ENCODE measurements at regions not wholly inside any gene's neighbourhood (a gene's known extent, or its start where the extent isn't known, plus 50 kb on each side); places are given as distances from the start of the nearest gene placed in this dataset.
A peak's percentile ranks its signal among the peaks of the same experiment; 100 is the strongest.
"Not testable (repeated sequence)": the region's sequence is repeated elsewhere in the genome, so short reads cannot be mapped to it uniquely, and the experiment has no call there.

DNA sequence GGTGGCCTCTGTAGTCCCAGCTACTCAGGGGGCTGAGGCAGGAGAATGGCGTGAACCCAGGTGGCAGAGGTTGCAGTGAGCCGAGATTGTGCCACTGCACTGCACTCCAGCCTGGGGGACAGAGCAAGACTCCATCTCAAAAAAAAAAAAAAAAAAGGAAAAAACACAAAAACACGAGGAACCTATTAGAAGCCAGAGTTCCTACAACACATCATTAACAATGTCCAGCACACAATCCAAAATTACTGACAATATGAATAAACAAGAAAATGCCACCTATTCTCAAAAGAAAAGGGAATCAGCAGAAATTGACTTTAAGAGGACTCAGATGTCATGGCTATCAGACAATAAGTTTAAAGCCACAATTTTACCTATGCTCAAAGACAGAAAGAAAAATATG, 57.3 kb upstream of the HS3ST3A1 start:
- not testable (repeated sequence) for DNase-seq (ENCODE audit: low spot score)

- DNase-seq (ENCODE audit: low spot score) = no peak
These were observed 64.3 kb upstream of the HS3ST3A1 start for GRCh38 chr17:13665872-13666635.

- no peak for DNase-seq (ENCODE audit: low spot score)
These were observed 69.6 kb upstream of the HS3ST3A1 start for GRCh38 chr17:13671341-13671740.

GRCh38 chr17:13671771-13672170, 70.0 kb upstream of the HS3ST3A1 start:
- peak; percentile 43 for DNase-seq (ENCODE audit: low spot score)

- no peak for DNase-seq (ENCODE audit: low spot score)
These were observed 76.6 kb upstream of the HS3ST3A1 start for GRCh38 chr17:13678361-13678760.

- no peak for DNase-seq (ENCODE audit: low spot score)
These were observed 77.1 kb upstream of the HS3ST3A1 start for GRCh38 chr17:13678841-13679240.

DNA sequence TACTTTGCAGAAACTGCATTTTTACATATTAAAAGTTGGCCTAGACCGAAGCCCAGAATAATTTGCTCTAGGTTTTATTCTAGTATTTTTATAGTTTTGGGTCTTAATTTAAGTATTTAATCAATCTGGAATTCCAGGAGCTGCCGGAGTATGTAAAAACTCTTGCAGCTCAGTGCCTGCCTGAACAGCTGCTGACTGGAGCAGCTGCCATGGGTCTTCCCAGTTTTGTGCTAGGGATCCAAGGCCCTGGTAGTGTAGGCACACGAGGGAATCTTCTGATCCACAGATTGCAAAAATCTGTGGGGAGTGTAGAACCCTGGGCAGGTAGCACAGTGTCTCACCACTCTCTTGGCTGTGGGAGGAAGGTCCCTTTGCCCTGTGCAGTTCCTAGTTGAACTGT, 87.0 kb upstream of the HS3ST3A1 start:
- DNase-seq (ENCODE audit: low spot score) = no peak

GRCh38 chr17:13690806-13691205, 89.1 kb upstream of the HS3ST3A1 start:
- no peak for DNase-seq (ENCODE audit: low spot score)

DNA sequence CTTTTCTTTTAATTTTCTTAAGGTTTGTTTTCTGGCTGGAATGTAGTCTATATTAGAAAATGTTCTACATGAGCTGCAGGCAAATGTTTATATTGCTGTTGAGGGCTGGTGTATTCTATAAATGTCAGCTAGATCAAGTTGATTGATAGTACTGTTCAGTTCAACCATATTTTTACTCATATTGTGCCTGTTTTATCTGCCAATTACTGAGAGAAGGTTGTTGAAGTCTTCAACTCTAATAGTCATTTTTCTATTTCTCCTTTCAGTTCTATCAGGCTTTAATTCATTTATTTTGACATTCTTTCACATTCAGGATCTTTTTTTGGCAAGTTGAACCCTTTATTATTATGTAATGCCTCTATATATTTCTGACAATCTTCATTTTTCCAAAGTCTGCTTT, 93.2 kb upstream of the HS3ST3A1 start:
- no peak for DNase-seq (ENCODE audit: low spot score)

DNA sequence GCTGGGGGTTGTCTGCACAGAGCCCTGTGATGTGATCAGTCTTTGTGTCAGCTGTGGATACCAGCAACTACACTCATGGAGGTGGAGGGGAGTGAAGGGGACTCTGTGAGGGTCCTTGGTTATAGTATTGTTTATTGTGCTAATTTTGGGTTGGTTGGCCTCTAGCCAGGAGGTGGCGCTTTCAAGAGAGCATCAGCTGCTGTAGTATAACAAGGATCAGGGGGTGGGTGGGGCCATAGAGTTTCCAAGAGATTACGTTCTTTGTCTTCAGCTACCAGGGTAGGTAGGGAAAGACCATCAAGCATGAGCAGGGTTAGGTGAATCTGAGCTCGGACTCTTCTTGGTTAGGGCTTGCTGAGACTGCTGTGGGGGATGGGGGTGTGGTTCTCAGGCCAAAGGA, 97.1 kb upstream of the HS3ST3A1 start:
- DNase-seq (ENCODE audit: low spot score) = no peak

DNA sequence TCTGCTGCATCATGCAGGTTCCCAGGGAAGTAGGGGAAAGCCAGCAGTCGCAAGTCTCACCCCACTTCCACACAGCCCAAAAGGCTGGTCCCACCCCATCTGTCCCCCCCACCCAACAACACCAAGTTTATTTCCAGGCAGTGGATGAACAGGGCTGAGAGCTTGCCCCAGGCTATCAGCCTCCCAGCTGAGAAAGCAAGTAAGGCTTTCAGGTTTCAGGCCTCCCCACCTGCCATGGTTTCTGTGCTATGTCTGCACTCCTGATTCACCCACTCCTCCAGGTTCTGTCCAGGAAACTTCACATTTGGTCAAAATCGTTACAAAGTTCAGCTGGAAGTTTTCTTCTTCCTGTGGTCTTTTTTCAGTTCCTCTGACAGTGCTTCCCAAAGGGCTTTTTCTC, 97.5 kb upstream of the HS3ST3A1 start:
- no peak for DNase-seq (ENCODE audit: low spot score)

- peak; percentile 41 for DNase-seq (ENCODE audit: low spot score)
These were observed 100.5 kb upstream of the HS3ST3A1 start for GRCh38 chr17:13702266-13702665.

DNA sequence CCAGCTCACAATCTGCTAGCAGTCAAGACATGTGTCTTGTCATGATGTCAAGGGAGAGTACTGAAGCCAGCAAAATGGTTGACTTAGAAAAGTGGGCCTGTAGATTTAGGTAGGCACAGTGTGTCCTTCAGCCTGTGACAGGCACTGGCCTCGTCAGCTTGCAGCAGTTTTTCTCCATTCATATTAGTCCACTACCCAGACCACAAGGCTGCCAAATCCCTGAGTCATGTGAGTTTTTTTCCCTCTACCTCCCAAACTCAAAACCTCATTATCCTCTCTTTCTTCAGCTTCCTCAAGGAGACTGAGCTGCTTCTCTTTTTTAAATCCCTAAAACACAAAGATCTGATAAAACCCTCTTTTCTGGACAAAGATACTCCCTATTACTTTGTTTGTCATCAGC, 102.6 kb upstream of the HS3ST3A1 start:
- peak; percentile 28 for DNase-seq (ENCODE audit: low spot score)

GRCh38 chr17:13705221-13705620, 103.5 kb upstream of the HS3ST3A1 start:
- no peak for DNase-seq (ENCODE audit: low spot score)

GRCh38 chr17:13721705-13722104, 120.0 kb upstream of the HS3ST3A1 start:
- no peak for DNase-seq (ENCODE audit: low spot score)

DNA sequence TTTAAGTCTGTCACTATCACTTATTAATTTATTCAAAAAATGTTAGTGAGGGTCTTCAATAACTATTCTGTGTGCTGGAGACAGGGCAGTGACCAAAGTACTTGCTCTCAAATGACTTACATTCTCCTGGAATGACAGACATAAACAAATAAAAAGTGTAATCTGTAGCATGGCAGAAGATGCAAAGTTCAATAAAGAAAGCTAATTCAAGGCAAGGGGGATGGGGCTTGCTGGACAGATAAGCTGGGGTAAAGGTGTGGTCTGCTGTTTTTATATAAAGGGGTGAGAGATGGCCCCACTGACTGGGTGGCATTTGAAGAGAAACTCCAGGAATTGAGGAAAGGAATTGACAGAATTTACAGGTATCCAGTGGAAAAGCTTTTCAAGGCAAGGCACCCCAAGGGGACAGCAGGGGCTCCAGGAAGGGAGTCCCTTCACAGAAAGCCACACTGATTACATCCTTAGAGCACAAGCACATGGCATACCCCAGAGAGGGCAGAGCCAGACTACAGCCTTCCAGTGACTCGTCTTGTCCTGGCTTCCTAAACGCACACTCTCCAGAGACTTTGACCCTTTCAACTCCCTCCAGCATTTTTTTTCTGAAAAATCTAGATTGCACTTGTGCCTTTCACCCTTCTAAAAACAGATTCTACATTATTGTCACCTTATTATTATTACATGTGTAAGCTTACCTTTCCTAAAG, 123.7 kb upstream of the HS3ST3A1 start:
- peak; percentile 50 for DNase-seq (ENCODE audit: low spot score)

GRCh38 chr17:13727441-13728171, 125.9 kb upstream of the HS3ST3A1 start:
- peak; percentile 36 for DNase-seq (ENCODE audit: low spot score)

- peak; percentile 27 for DNase-seq (ENCODE audit: low spot score)
These were observed 127.1 kb upstream of the HS3ST3A1 start for GRCh38 chr17:13728781-13729180.

DNA sequence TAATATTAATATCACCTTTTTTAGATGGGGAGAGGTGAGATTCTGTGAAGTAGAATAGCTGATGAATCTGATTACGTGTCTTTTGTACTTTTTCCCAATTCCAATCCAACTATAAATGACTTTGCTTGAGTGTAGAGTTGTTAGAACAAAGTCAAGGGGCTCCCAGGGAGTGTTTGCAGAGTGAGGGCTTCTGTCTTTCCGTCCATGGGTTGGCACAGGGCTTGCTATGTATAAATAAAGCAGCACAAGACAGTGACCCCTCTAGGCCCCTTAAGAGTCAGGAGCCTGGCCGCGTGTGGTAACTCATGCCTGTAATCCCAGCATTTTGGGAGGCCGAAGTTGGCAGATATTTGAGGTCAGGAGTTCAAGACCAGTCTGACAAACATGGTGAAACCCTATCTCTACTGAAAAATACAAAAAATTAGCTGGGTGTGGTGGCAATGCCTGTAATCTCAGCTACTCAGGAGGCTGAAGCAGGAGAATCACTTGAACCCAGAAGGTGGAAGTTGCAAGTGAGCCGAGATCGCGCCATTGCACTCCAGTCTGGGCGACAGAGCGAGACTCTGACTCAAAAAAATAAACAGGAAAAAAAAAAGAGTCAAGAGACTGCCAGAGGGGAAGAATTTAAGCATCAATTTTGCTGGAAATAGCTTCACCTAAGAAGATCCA, 127.9 kb upstream of the HS3ST3A1 start:
- no peak for DNase-seq (ENCODE audit: low spot score)

DNA sequence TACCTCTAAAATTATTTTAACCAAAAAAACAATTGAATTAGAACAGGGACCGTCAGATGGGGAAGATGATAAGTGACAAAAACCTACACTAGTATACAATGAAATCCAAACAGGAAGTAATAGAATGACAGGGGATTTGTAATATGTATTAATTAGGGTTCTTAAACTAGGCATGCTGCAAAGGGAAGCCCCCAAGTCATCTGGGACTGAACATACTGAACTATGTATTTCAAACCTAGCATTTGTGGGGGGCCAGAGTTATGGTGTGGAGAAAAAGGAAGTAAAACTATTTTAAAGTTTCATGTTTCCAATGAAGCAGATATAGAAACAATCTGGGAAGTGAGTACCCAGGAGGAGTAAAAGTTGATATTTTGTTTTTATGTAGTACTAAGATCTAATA, 133.2 kb upstream of the HS3ST3A1 start:
- no peak for DNase-seq (ENCODE audit: low spot score)

GRCh38 chr17:13735444-13735843, 133.7 kb upstream of the HS3ST3A1 start:
- no peak for DNase-seq (ENCODE audit: low spot score)

DNA sequence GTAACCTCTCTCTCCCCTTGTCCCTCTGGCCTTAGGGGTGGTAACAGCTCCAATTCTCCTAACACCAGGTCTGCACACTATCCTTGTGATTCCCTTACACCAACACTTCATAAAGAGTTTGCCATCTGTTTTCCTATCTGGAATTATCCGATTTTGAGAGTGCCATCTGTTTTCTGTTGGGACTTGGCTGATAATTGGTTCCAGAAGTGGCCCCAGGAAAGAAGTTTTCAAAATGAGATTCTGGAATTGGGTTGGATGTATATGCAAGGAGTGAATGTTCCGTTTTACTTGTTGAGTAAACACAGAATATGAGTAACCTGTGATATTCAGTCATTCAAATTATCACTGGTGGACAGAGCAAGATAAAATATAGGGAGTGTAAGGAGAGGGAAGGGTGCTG, 134.1 kb upstream of the HS3ST3A1 start:
- no peak for DNase-seq (ENCODE audit: low spot score)

All from GM03348 (cell line).